ENCODE measurements at regions not wholly inside any gene's neighbourhood (a gene's known extent, or its start where the extent isn't known, plus 50 kb on each side); places are given as distances from the start of the nearest gene placed in this dataset.

- Histone ChIP-seq H3K27me3 (replicated peaks; ENCODE audit: control insufficient read depth, insufficient read depth, low read length, poor library complexity, severe bottlenecking) (no peaks in the 10 kb centered on the region), H3K36me3 (ENCODE audit: control insufficient read depth, insufficient read depth, low read length) (no peaks in the 10 kb centered on the region), H3K4me1 (ENCODE audit: control insufficient read depth, insufficient read depth, low read length, poor library complexity, severe bottlenecking) (no peaks in the 10 kb centered on the region), H3K9me3 (ENCODE audit: control insufficient read depth, low read length) (no peaks in the 10 kb centered on the region), H3K4me3 (ENCODE audit: insufficient read depth, low read depth, low read length, poor library complexity, severe bottlenecking) (no peak overlapping the region), H3K27ac (ENCODE audit: insufficient read depth, low read length, poor library complexity, severe bottlenecking) (no peak overlapping the region)
- no peak for DNase-seq
Observed at GRCh38 chr10:94043431-94043990, 49.8 kb downstream of the PLCE1 start.

- no peaks in the 10 kb centered on the region for H3K36me3 ChIP-seq (ENCODE audit: control insufficient read depth, insufficient read depth, low read length)
- no peaks in the 10 kb centered on the region for H3K9me3 ChIP-seq (ENCODE audit: control insufficient read depth, low read length)
- no peak overlapping the region for H3K27ac ChIP-seq (ENCODE audit: insufficient read depth, low read length, poor library complexity, severe bottlenecking)
- no peak for DNase-seq
- H3K4me3 ChIP-seq (ENCODE audit: insufficient read depth, low read depth, low read length, poor library complexity, severe bottlenecking) = no peak overlapping the region
- H3K27me3 ChIP-seq (replicated peaks; ENCODE audit: control insufficient read depth, insufficient read depth, low read length, poor library complexity, severe bottlenecking) = no peaks in the 10 kb centered on the region
- no peaks in the 10 kb centered on the region for H3K4me1 ChIP-seq (ENCODE audit: control insufficient read depth, insufficient read depth, low read length, poor library complexity, severe bottlenecking)
Observed at GRCh38 chr10:94046098-94046497, 52.4 kb downstream of the PLCE1 start.

GRCh38 chr10:94047293-94047692 is 53.6 kb downstream of the PLCE1 start:
- no peak overlapping the region for H3K27ac ChIP-seq (ENCODE audit: insufficient read depth, low read length, poor library complexity, severe bottlenecking)
- H3K27me3 ChIP-seq (replicated peaks; ENCODE audit: control insufficient read depth, insufficient read depth, low read length, poor library complexity, severe bottlenecking) = no peaks in the 10 kb centered on the region
- H3K36me3 ChIP-seq (ENCODE audit: control insufficient read depth, insufficient read depth, low read length) = no peaks in the 10 kb centered on the region
- H3K4me3 ChIP-seq (ENCODE audit: insufficient read depth, low read depth, low read length, poor library complexity, severe bottlenecking) = no peak overlapping the region
- H3K4me1 ChIP-seq (ENCODE audit: control insufficient read depth, insufficient read depth, low read length, poor library complexity, severe bottlenecking) = no peaks in the 10 kb centered on the region
- no peak for DNase-seq
- H3K9me3 ChIP-seq (ENCODE audit: control insufficient read depth, low read length) = no peaks in the 10 kb centered on the region

GRCh38 chr10:94049911-94050310 is 56.2 kb downstream of the PLCE1 start:
- DNase-seq = no peak
- H3K36me3 ChIP-seq (ENCODE audit: control insufficient read depth, insufficient read depth, low read length) = no peaks in the 10 kb centered on the region
- no peak overlapping the region for H3K4me3 ChIP-seq (ENCODE audit: insufficient read depth, low read depth, low read length, poor library complexity, severe bottlenecking)
- no peaks in the 10 kb centered on the region for H3K27me3 ChIP-seq (replicated peaks; ENCODE audit: control insufficient read depth, insufficient read depth, low read length, poor library complexity, severe bottlenecking)
- no peak overlapping the region for H3K27ac ChIP-seq (ENCODE audit: insufficient read depth, low read length, poor library complexity, severe bottlenecking)
- H3K4me1 ChIP-seq (ENCODE audit: control insufficient read depth, insufficient read depth, low read length, poor library complexity, severe bottlenecking) = no peaks in the 10 kb centered on the region
- no peaks in the 10 kb centered on the region for H3K9me3 ChIP-seq (ENCODE audit: control insufficient read depth, low read length)

GRCh38 chr10:94052281-94052680 is 58.5 kb downstream of the PLCE1 start:
- Histone ChIP-seq H3K27me3 (replicated peaks; ENCODE audit: control insufficient read depth, insufficient read depth, low read length, poor library complexity, severe bottlenecking) (no peaks in the 10 kb centered on the region), H3K27ac (ENCODE audit: insufficient read depth, low read length, poor library complexity, severe bottlenecking) (no peak overlapping the region), H3K9me3 (ENCODE audit: control insufficient read depth, low read length) (no peaks in the 10 kb centered on the region), H3K4me1 (ENCODE audit: control insufficient read depth, insufficient read depth, low read length, poor library complexity, severe bottlenecking) (no peaks in the 10 kb centered on the region), H3K4me3 (ENCODE audit: insufficient read depth, low read depth, low read length, poor library complexity, severe bottlenecking) (no peak overlapping the region), H3K36me3 (ENCODE audit: control insufficient read depth, insufficient read depth, low read length) (no peaks in the 10 kb centered on the region)
- no peak for DNase-seq

GRCh38 chr10:94052866-94053791 is 59.4 kb downstream of the PLCE1 start:
- no peaks in the 10 kb centered on the region for H3K36me3 ChIP-seq (ENCODE audit: control insufficient read depth, insufficient read depth, low read length)
- H3K27ac ChIP-seq (ENCODE audit: insufficient read depth, low read length, poor library complexity, severe bottlenecking) = no peak overlapping the region
- H3K4me1 ChIP-seq (ENCODE audit: control insufficient read depth, insufficient read depth, low read length, poor library complexity, severe bottlenecking) = no peaks in the 10 kb centered on the region
- no peak overlapping the region for H3K4me3 ChIP-seq (ENCODE audit: insufficient read depth, low read depth, low read length, poor library complexity, severe bottlenecking)
- no peaks in the 10 kb centered on the region for H3K9me3 ChIP-seq (ENCODE audit: control insufficient read depth, low read length)
- no peaks in the 10 kb centered on the region for H3K27me3 ChIP-seq (replicated peaks; ENCODE audit: control insufficient read depth, insufficient read depth, low read length, poor library complexity, severe bottlenecking)
- DNase-seq = no peak

GRCh38 chr10:94059178-94059883 is 65.6 kb downstream of the PLCE1 start:
- no peak for DNase-seq
- H3K27me3 ChIP-seq (replicated peaks; ENCODE audit: control insufficient read depth, insufficient read depth, low read length, poor library complexity, severe bottlenecking) = no peaks in the 10 kb centered on the region
- H3K4me1 ChIP-seq (ENCODE audit: control insufficient read depth, insufficient read depth, low read length, poor library complexity, severe bottlenecking) = no peaks in the 10 kb centered on the region
- no peaks in the 10 kb centered on the region for H3K36me3 ChIP-seq (ENCODE audit: control insufficient read depth, insufficient read depth, low read length)
- no peak overlapping the region for H3K27ac ChIP-seq (ENCODE audit: insufficient read depth, low read length, poor library complexity, severe bottlenecking)
- H3K9me3 ChIP-seq (ENCODE audit: control insufficient read depth, low read length) = no peaks in the 10 kb centered on the region
- H3K4me3 ChIP-seq (ENCODE audit: insufficient read depth, low read depth, low read length, poor library complexity, severe bottlenecking) = no peak overlapping the region

- H3K27ac ChIP-seq (ENCODE audit: insufficient read depth, low read length, poor library complexity, severe bottlenecking) = no peak overlapping the region
- no peaks in the 10 kb centered on the region for H3K27me3 ChIP-seq (replicated peaks; ENCODE audit: control insufficient read depth, insufficient read depth, low read length, poor library complexity, severe bottlenecking)
- no peaks in the 10 kb centered on the region for H3K9me3 ChIP-seq (ENCODE audit: control insufficient read depth, low read length)
- H3K4me1 ChIP-seq (ENCODE audit: control insufficient read depth, insufficient read depth, low read length, poor library complexity, severe bottlenecking) = no peaks in the 10 kb centered on the region
- no peaks in the 10 kb centered on the region for H3K36me3 ChIP-seq (ENCODE audit: control insufficient read depth, insufficient read depth, low read length)
- no peak overlapping the region for H3K4me3 ChIP-seq (ENCODE audit: insufficient read depth, low read depth, low read length, poor library complexity, severe bottlenecking)
- DNase-seq = no peak
Observed at GRCh38 chr10:94061026-94061425, 67.3 kb downstream of the PLCE1 start.

GRCh38 chr10:94062611-94063010 is 68.9 kb downstream of the PLCE1 start:
- H3K27me3 ChIP-seq (replicated peaks; ENCODE audit: control insufficient read depth, insufficient read depth, low read length, poor library complexity, severe bottlenecking) = no peaks in the 10 kb centered on the region
- no peak overlapping the region for H3K27ac ChIP-seq (ENCODE audit: insufficient read depth, low read length, poor library complexity, severe bottlenecking)
- H3K36me3 ChIP-seq (ENCODE audit: control insufficient read depth, insufficient read depth, low read length) = no peaks in the 10 kb centered on the region
- no peak for DNase-seq
- no peak overlapping the region for H3K4me3 ChIP-seq (ENCODE audit: insufficient read depth, low read depth, low read length, poor library complexity, severe bottlenecking)
- H3K4me1 ChIP-seq (ENCODE audit: control insufficient read depth, insufficient read depth, low read length, poor library complexity, severe bottlenecking) = no peaks in the 10 kb centered on the region
- H3K9me3 ChIP-seq (ENCODE audit: control insufficient read depth, low read length) = no peaks in the 10 kb centered on the region

GRCh38 chr10:94065362-94065761 is 71.6 kb downstream of the PLCE1 start:
- H3K27me3 ChIP-seq (replicated peaks; ENCODE audit: control insufficient read depth, insufficient read depth, low read length, poor library complexity, severe bottlenecking) = no peaks in the 10 kb centered on the region
- H3K36me3 ChIP-seq (ENCODE audit: control insufficient read depth, insufficient read depth, low read length) = no peaks in the 10 kb centered on the region
- no peaks in the 10 kb centered on the region for H3K4me1 ChIP-seq (ENCODE audit: control insufficient read depth, insufficient read depth, low read length, poor library complexity, severe bottlenecking)
- H3K27ac ChIP-seq (ENCODE audit: insufficient read depth, low read length, poor library complexity, severe bottlenecking) = no peak overlapping the region
- H3K9me3 ChIP-seq (ENCODE audit: control insufficient read depth, low read length) = no peaks in the 10 kb centered on the region
- DNase-seq = no peak
- H3K4me3 ChIP-seq (ENCODE audit: insufficient read depth, low read depth, low read length, poor library complexity, severe bottlenecking) = no peak overlapping the region
